Epithelial cell of esophagus (primary cell): ENCODE measurements at regions not wholly inside any gene's neighbourhood (a gene's known extent, or its start where the extent isn't known, plus 50 kb on each side); places are given as distances from the start of the nearest gene placed in this dataset.

Experiments used
- DNase-seq: peaks from one replicate; pipeline ENCODE4 v3.0.0; 2010; ENCODE audit warnings: low read depth
- H3K4me3 ChIP-seq: 2 replicates; pipeline ENCODE4 v1.5.1; 2011; ENCODE audit warnings: mild to moderate bottlenecking, low read length, control low read depth
- CTCF ChIP-seq: IDR thresholded peaks from 2 replicates; pipeline ENCODE4 v1.5.1; 2011; ENCODE audit warnings: low read depth, mild to moderate bottlenecking, low read length, control low read depth, inconsistent platforms; ENCODE audit not compliant: insufficient read depth; ENCODE audit errors: missing control alignments

- TF ChIP-seq CTCF: no peak
- no peak for DNase-seq
These were observed 177.3 kb downstream of the BMP4 start for GRCh38 chr14:53779301-53779700.

GRCh38 chr14:53778263-53778662, 178.4 kb downstream of the BMP4 start:
- no peak overlapping the region for H3K4me3 ChIP-seq

More at GRCh38 chr14:53779301-53779700, 177.3 kb downstream of the BMP4 start:
- H3K4me3 ChIP-seq: no peak overlapping the region

GRCh38 chr14:53772936-53773335, 183.7 kb downstream of the BMP4 start:
- no peak for DNase-seq
- no peak overlapping the region for H3K4me3 ChIP-seq
- no peak for TF ChIP-seq CTCF

More at GRCh38 chr14:53778263-53778662, 178.4 kb downstream of the BMP4 start:
- DNase-seq: no peak
- TF ChIP-seq CTCF: no peak

DNA sequence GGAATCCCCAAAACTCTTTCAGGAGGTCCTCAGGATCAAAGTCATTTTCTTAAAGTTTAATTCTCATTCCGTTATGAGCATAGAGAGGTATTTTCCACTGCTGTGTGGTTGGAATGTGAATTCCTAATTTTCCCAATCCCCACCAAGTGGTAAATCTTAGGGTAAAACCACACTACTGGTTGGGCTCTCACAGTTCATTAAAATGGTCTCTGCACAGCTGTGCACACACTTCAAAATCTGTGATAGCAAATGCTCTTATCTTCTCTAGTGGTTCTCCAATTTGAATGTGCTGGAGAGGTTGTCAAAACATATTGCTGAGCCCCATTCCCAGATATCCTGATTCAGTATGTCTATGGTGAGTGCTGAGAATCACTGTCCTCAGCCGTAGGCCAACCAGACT, 189.1 kb downstream of the BMP4 start:
- no peak for TF ChIP-seq CTCF
- DNase-seq: no peak
- no peak overlapping the region for H3K4me3 ChIP-seq

- H3K4me3 ChIP-seq: no peak overlapping the region
- no peak for DNase-seq
- TF ChIP-seq CTCF: no peak
These were observed 190.0 kb downstream of the BMP4 start for GRCh38 chr14:53766601-53767000.

GRCh38 chr14:53766106-53766505, 190.5 kb downstream of the BMP4 start:
- TF ChIP-seq CTCF: no peak
- peak; percentile 17 for DNase-seq
- H3K4me3 ChIP-seq: no peak overlapping the region

GRCh38 chr14:53764846-53765245, 191.8 kb downstream of the BMP4 start:
- DNase-seq: no peak

More at GRCh38 chr14:53764846-53765245, 191.8 kb downstream of the BMP4 start:
- TF ChIP-seq CTCF: no peak
- H3K4me3 ChIP-seq: no peak overlapping the region
